ENCODE measurements at regions not wholly inside any gene's neighbourhood (a gene's known extent, or its start where the extent isn't known, plus 50 kb on each side); places are given as distances from the start of the nearest gene placed in this dataset.

- Histone ChIP-seq H3K4me3 (ENCODE audit: insufficient read depth, low read depth, low read length) (no peak overlapping the region), H3K9ac (ENCODE audit: low read depth, low read length) (no peak overlapping the region), H3K4me1 (ENCODE audit: control insufficient read depth, insufficient read depth, low read length) (no peaks in the 10 kb centered on the region), H4K5ac (ENCODE audit: low read depth, low read length) (no peak overlapping the region), H3K56ac (ENCODE audit: extremely low read depth, insufficient read depth, low read length) (no peak overlapping the region), H3K27me3 (ENCODE audit: control insufficient read depth, insufficient read depth, low read length) (no peaks in the 10 kb centered on the region), H3K14ac (replicated peaks; ENCODE audit: low read depth, low read length) (no peak overlapping the region), H2BK120ac (ENCODE audit: low read depth, low read length) (no peak overlapping the region), H3K18ac (ENCODE audit: low read depth, low read length) (no peak overlapping the region), H3K9me3 (ENCODE audit: control insufficient read depth, insufficient read depth, low read length) (0 out of 2 replicates have a peak, but pooled peaks cover 2% of the 10 kb centered on the region), H4K8ac (ENCODE audit: low read depth in 2 of 2, low read length in 2 of 2) (no peak overlapping the region), H3K79me1 (ENCODE audit: low read depth in 1 of 2, low read length in 2 of 2) (no peaks in the 10 kb centered on the region), H3K9me1 (ENCODE audit: insufficient read depth, low read length) (no peaks in the 10 kb centered on the region), H2AFZ (replicated peaks; ENCODE audit: low read length, poor library complexity) (no peak overlapping the region), H2BK20ac (ENCODE audit: low read depth, low read length) (no peak overlapping the region), H2AK9ac (replicated peaks; ENCODE audit: low read depth, low read length, poor library complexity) (no peak overlapping the region), H3K36me3 (ENCODE audit: control insufficient read depth, insufficient read depth, low read length) (no peaks in the 10 kb centered on the region), H2BK5ac (ENCODE audit: low read depth, low read length, poor library complexity, severe bottlenecking) (no peak overlapping the region), H3K23ac (ENCODE audit: low read depth, low read length) (no peak overlapping the region), H2AK5ac (ENCODE audit: low read depth, low read length) (no peak overlapping the region), H4K20me1 (ENCODE audit: insufficient read depth, low read length) (no peaks in the 10 kb centered on the region), H3K4ac (ENCODE audit: low read depth, low read length) (no peak overlapping the region), H2BK15ac (ENCODE audit: low read depth, low read length) (no peak overlapping the region), H3K4me2 (ENCODE audit: low read depth, low read length) (no peak overlapping the region), H4K91ac (ENCODE audit: insufficient read depth, low read depth, low read length) (no peak overlapping the region), H3K27ac (ENCODE audit: insufficient read depth, low read length) (no peak overlapping the region)
- no TSS peak for BruUV-seq (replicated peaks)
- TF ChIP-seq POLR2A (IDR thresholded peaks at IDR 0.05; ENCODE audit: low read depth, low read length) (no peak), CHD1 (IDR thresholded peaks at IDR 0.05; ENCODE audit: low read depth, low read length) (no peak), MAZ (IDR thresholded peaks at IDR 0.05; ENCODE audit: borderline replicate concordance, low read depth, low read length) (no peak), FOS (IDR thresholded peaks at IDR 0.05; ENCODE audit: low read depth, low read length) (no peak), USF2 (IDR thresholded peaks at IDR 0.05; ENCODE audit: low read depth, low read length) (no peak), NFE2L2 (IDR thresholded peaks at IDR 0.05; ENCODE audit: low read depth, low read length) (no peak), RAD21 (IDR thresholded peaks at IDR 0.05; ENCODE audit: low read length) (no peak), RCOR1 (IDR thresholded peaks at IDR 0.05; ENCODE audit: insufficient replicate concordance, low read length) (no peak), SMC3 (IDR thresholded peaks at IDR 0.05; ENCODE audit: low read depth, low read length) (no peak), CTCF (conservative IDR thresholded peaks at IDR 0.05; ENCODE audit: low read depth, low read length) (no peak), MAFK (IDR thresholded peaks at IDR 0.05; ENCODE audit: low read depth, low read length) (no peak), ELK1 (IDR thresholded peaks at IDR 0.05; ENCODE audit: borderline replicate concordance, low read depth, low read length) (no peak), CEBPB (IDR thresholded peaks at IDR 0.05; ENCODE audit: low read depth, low read length) (no peak), BHLHE40 (IDR thresholded peaks at IDR 0.05; ENCODE audit: low read depth, low read length) (no peak), MXI1 (IDR thresholded peaks at IDR 0.05; ENCODE audit: borderline replicate concordance, low read depth, low read length) (no peak)
- CTCF ChIA-PET, result no interaction called here
- no peak for DNase-seq
- intact Hi-C loops (cut with micrococcal nuclease) (no loop called here), in situ Hi-C loops (cut with MboI; ENCODE audit: low sequenced_read_pairs) (no loop called here), dilution Hi-C loops (cut with HindIII; ENCODE audit: low sequenced_read_pairs, unreplicated experiment) (no loop called here)
- no peak for ATAC-seq (ENCODE audit: low read depth)
- POLR2A ChIA-PET (ENCODE audit: unreplicated experiment), result no interaction called here
Observed at GRCh38 chr9:29906065-29906464, 2332.8 kb upstream of the C9orf72 start.
